Midbrain (tissue), 1 donor: ENCODE measurements at regions not wholly inside any gene's neighbourhood (a gene's known extent, or its start where the extent isn't known, plus 50 kb on each side); places are given as distances from the start of the nearest gene placed in this dataset.
"Not testable (repeated sequence)": the region's sequence is repeated elsewhere in the genome, so short reads cannot be mapped to it uniquely, and the experiment has no call there.

Experiments
- DNase-seq: peaks from one replicate; lab custom pipeline; 2025; lab: John Stamatoyannopoulos, UW

DNA sequence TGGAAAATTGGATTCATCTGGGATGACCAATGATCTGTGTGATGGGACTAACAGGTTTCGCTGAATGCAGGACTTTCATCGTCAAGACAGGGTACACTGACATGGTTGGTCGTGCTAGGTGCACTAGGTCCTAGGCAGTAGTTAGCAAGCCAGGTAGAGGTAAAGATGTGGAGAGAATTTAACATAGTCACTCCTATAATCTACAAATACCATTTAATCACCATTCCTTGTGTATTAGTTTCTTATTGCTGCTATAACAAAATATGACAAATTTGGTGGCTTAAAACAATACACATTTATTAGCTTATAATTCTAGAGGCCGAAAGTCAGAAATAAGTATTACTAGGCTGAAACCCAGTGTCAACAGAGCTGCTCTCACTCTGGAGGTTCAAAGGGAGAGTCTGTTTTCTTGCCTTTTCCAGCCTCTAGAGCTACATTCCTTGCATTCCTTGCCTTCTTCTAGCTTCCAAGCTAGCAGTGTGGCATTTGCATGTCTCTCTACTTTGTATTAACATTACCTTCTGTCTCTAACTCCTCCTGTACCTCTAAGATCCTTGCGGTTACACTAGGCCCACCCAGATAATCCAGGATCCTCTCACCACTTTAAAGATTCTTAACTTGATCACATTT, 98.7 kb upstream of the GRIA3 start:
- no peak for DNase-seq

- DNase-seq, result no peak
Observed at GRCh38 chrX:123086768-123087167, 97.3 kb upstream of the GRIA3 start.

- no peak for DNase-seq
Observed at GRCh38 chrX:123087326-123087725, 96.8 kb upstream of the GRIA3 start.

DNA sequence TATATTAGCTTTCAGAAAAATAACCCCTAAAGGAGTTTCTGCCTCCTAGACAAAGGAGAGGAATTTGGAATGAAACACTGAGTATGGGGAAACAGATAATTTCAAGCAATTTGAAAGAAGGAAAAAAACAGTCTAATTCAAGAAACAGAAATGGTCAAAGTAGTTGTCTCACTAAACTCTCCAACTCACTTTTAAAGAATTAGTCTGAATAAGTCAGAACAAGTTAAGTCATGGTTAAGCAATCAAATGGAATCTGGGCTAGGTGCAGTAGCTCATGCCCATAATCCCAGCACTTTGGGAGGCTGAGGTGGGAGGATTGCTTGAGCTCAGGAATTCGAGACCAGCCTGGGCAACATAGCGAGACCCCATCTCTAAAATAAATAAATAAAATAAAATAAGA, 95.7 kb upstream of the GRIA3 start:
- DNase-seq, result no peak

- DNase-seq, result no peak
Observed at GRCh38 chrX:123088930-123089329, 95.1 kb upstream of the GRIA3 start.

DNA sequence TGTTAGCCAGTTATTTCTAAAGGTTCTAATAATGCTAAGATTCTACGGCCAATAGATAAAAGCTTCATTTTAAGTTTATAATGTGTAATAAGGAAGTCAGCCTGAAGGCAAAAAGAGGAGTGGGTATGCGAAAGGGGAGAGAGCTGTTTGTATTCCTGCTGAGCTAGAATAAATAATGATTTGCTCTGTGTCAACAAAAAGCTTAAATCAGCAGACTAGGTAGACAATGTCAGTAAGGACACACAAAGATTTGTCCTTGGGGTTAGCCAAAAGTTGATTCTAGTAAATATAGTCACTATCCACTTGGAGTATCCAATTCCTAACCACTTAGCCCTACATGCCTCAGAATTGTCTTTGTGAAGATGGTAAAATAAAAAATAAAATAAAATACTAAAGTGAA, 90.3 kb upstream of the GRIA3 start:
- DNase-seq, result no peak

DNA sequence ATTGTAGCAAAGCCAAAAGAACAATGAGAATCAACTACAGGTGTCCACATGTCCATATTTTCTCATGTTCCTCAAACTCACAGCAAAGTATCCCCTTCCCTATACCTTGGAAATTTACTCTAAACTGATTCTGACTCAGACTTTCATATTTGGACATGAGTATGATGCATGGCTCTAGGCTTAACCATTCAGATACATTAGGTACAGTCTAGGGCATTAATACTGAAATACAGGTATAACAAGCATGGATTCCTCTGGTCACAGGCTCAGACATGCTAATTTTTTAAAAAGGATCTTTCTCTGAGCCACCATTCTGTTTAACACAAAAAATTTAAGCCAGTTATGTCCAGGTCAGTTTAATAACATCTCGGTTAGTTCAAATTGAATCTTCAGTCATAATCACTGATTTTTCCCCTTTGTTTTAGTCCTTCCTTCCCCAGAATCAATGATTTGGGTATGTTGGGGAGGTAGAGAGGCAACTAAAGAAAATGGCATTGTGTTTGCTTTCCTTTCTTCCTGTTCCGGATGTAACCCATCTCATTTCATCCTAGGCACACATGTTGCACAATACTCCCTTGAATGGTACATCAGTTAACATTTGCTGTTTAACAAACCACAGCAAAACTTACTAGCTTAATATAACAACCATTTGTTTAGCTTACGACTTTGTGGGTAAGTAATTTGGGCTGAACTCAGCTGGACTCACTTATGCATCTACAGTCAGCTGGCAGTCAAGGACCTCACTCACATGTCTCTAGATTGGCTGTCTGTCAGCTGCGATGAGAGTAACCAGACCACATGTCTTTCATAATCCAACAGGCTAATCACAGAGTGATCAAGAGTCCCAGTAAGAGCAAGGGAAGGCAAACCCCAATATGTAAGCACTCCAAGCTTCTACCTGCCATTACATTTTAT, 75.3 kb upstream of the GRIA3 start:
- no peak for DNase-seq

- no peak for DNase-seq
Observed at GRCh38 chrX:123121241-123121640, 62.8 kb upstream of the GRIA3 start.

GRCh38 chrX:123129805-123130204, 54.3 kb upstream of the GRIA3 start:
- not testable (repeated sequence) for DNase-seq
